ENCODE measurements at regions not wholly inside any gene's neighbourhood (a gene's known extent, or its start where the extent isn't known, plus 50 kb on each side); places are given as distances from the start of the nearest gene placed in this dataset.

DNA sequence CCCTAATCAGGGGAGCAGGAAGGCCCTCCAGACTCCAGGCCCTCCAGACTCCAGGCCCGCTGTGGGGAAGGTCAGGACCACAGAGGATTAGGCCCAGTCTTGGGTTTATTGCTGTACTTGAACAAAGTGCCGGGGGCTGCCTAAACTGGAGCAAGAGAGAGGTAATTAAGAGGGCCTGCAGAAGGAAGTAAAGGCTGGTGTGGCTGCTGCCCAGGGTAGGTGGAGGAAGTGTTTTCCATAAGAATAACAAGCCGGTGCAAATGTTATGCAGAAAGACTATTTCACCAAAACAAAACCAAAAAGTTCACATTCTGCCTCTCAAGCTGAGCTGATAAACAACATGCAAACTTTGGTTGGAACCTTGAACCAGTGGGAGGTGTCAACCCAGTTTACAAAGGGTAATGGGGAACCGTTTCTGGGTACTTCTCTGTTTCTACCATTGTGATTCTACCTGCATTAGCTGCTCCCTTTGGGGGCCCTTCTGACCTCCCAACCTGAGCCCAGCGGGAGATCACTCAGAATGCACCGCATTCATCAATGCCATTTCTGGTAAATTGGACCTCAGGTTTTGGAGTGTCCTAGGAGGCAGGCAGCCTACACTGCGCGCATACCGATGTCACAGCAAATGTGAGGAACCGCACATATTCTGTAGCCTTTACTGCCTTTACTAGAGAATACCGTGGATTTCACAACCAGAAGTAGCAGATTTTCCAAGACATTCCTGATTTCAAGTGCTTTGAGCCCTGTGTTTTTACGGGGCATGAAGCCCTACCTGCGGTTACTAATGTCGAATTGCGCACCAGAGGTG is 59.7 kb upstream of the BCOR start:
- peak; percentile 61 for DNase-seq

DNA sequence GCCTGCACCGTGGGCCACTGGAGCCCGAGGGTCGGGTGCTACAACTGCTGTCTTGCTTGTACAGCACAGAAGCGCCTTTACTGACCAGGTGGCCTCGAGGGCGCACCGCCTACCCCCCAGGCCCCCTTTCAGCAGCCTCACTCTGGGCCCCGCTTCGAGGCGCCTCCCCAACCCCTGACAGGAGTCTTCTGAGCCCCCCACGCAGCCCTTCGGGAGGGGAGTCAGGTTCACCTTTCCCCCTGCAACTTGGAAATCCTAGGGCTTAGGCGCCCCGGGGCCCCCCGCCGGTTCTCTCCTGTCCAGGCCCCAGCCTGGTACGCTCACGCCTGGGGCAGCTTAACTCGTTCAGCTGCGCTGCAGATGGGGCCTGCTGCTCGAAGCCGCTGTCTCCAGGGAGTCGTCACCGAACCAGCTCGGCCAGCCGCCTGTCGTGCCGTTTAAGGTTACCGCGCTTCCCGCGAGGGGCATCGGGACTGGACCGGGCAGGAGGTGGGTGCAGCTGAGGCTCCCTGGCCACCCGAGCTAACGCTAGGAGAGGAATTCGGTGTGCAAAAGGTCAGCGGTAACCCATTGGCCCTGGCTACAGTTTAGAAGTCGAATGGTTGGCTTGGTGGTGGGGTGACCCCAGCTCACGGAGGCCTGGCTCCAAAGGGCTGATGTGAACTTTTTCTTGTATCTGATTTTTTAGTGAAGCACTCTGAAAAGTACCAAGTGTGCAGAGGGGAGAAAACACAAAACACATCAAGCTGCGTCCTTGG is 58.9 kb upstream of the BCOR start:
- DNase-seq: peak; percentile 82

DNA sequence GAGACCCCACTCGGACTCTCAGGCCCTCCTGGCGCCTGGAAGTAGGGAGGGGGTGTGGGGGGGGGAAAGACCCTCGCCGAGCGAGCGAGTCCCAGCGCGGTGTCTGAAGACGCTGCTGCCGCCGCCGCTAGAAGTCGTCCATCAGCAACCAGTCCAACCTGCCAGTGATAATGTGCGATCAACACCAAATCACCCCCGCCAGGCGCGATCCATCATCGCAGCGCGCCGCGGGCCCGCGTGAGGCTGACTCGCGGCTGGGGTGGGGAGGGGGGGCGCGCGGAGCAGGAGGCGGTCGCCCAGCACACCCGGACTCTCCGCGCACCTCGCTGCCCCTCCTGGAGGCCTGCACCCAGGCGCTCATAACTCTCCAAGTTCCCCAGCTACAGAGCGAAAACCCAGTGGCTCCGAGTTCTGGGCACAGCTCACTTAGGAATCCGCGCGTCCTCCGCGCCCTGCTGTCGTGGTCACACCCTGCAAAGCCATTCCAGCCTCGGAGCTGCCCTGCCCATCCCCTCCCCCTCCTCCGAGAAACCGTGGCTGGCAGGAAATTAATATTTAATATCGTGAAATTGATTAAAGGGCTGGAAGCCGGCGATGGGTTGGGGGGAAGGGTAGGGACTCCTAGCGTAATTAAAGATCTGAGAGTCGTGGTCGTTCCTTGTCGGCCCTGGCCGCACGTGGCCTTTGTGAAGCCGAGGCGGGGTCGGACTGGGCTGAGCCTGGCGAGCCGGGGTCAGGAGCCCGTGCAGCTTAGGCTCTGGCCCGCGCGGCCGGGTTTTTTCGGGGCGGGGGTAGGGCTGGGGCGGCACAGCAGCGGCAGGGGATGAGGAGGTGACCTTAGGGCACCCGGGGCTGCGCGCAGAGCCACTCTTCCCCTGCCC is 58.1 kb upstream of the BCOR start:
- peak; percentile 76 for DNase-seq

DNA sequence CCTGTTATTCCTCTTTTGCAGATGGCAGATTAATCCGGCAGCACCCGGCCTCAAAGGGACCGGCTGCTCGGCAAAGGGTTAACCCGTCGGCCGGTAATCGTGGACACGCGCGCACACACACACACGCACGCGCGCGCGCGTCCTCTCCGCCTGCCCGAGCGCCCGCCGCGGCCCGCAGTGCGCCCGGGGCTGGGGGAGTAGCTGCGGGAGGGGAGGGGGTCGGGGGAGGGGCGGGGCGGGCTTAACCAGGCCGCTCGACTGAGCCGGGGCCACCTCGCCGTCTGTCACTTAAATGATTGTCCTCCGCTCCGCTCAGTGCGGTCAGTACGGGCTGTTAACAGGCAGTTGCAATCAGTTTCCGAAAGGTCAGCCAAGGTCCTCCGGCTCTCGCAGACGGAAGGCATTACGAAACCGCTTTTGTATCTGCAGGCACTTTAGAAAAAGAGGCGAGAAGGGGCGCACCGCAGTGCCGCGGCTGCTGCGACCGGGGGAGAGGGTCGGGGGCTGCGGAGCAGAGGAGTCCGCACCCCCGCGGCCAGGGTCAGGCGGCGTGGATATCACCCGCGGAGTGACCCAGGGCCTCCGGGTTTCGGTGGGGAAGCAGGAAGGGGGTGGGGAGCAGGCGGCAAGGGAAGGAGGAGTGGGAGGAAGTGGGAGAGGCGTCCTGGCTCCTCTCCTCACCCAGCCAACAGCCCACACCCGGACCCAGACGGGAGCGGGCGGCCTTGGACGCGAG is 57.3 kb upstream of the BCOR start:
- peak; percentile 90 for DNase-seq

GRCh38 chrX:40154250-40154852 is 56.6 kb upstream of the BCOR start:
- peak; percentile 63 for DNase-seq

DNA sequence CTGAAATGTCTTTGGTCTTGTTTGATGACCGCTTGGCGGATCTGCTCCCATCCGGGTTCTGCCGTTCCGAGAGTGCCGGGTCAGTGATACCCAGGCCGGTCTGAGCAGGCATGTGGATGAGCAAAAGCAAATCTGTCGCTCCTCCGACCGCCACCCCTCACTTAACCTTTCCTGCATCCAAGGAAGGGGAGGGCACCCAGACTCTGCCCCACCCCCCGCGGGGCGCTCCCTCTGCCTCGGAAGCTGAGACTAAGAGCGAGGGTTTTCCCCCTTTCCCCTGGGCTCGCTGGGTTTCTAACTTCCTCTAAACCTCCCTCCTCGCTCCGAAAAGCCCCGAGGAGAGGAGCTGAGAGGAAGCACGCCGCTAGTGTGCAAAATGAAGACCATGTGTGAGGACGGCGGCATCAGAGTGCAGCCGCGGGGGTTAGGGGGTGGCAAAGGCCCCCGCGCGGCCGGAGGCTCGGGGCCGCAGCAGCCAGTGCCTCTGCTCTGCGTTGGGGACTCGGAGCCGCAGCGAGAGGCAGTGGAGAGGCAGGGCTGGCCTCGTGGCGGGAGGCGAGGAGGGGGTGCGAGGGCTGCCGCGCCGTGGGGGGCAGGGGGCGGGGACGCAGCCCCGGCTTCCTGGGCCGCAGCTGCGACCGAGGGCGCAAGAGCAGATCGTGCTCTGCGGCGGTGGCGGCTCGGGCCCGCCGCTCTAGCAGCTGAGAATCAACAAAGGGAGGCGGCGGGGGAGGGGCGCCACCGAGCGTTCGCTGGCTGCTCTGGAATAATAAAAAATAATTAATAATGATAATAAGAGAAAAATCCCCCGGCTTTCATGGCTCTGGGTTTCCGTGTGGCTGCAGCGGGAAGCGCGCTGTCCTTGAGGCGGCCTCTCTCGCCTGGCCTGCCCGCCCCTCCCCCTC is 55.8 kb upstream of the BCOR start:
- DNase-seq: peak; percentile 60

GRCh38 chrX:40152741-40153344 is 55.1 kb upstream of the BCOR start:
- peak; percentile 64 for DNase-seq

DNA sequence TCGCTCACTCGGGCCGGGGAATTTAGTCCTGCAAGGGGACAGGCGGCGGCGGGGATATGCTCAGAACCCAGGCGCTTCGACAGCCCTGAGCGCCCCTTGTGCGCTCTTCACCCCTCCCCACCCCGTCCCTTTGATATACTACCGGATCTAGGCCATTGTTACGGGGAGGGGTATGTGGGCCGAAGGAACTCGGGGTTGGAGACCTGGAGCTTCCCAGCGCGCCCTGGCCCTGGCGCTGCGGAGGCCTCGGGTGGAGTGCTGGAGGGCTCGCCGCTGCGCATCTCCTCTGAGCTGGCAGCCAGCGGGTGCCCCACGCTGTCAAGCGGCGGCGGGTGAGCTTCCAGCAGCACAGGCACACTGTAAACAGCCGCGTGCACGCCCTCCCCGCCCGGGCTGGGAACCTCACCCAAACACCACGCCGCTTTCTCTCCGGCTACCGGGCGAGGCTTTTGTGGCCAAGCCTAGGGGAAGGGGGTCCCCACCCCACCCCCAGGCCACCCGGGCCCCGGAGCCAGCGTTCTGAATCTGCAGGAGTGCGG is 54.5 kb upstream of the BCOR start:
- peak; percentile 66 for DNase-seq

DNA sequence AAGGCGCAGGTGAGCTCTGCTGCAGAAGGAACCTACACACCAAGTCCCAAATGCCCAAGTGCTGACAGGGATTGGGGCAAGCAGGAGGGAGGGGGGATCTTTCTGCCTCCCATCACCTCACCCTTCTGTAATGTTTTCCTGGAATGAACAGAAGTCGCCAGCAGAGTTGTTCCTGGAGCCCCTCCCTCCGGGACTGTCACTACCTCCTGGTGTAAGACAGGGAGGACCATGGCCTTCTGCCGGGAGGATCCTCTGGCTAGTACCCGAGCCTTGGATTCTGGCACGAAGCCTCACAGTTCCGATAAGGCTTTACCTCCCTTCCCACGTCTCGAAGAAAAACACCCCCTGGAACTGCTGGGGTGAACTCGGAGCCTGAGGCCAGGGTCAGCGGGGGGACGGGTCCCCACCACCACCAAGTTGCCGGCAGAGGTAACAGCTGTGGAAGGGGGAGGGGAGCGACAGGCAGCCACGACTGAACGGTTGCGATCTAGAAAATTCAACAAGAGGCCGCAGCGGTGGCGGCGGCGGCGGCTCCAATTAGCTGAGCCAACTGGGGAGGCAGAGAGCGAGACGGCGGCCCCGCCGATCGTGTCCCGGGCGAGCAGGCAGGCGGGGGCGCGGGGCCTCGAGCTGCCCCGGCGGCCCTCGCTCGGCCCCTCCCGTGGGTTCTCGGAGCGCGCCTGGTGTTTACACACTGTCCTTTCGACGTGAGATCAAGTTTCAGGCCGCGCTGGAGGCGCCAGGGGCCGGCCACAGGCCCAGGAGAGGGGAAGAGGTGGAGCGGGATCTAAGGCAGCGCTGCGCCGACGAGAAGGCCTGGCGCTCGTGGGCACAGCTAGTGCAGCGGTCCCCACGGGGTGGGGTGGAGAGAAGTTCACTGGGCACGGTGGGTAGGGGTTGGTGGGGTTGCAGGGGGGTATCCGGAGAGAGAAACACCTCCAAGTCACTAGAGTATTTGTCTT is 53.7 kb upstream of the BCOR start:
- peak; percentile 83 for DNase-seq

DNA sequence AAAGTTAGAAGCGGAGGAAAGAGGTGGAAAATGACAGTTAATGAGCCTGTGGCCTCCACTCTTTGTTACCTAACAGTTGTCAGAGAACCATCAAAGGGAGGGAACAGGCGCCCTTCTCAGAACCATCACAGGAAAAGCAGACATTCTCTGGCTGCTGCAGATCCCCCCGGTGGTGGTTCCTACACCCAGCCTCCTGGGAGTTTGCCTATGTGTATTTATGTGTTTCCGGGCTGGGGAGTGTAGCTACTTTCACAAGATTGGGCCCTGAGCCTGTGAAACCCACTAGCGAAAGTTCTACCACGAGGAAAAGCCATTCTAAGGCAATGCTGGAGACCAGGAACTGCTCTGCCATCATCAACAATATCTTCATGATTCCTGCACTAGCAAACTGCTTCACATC is 52.7 kb upstream of the BCOR start:
- no peak for DNase-seq

DNA sequence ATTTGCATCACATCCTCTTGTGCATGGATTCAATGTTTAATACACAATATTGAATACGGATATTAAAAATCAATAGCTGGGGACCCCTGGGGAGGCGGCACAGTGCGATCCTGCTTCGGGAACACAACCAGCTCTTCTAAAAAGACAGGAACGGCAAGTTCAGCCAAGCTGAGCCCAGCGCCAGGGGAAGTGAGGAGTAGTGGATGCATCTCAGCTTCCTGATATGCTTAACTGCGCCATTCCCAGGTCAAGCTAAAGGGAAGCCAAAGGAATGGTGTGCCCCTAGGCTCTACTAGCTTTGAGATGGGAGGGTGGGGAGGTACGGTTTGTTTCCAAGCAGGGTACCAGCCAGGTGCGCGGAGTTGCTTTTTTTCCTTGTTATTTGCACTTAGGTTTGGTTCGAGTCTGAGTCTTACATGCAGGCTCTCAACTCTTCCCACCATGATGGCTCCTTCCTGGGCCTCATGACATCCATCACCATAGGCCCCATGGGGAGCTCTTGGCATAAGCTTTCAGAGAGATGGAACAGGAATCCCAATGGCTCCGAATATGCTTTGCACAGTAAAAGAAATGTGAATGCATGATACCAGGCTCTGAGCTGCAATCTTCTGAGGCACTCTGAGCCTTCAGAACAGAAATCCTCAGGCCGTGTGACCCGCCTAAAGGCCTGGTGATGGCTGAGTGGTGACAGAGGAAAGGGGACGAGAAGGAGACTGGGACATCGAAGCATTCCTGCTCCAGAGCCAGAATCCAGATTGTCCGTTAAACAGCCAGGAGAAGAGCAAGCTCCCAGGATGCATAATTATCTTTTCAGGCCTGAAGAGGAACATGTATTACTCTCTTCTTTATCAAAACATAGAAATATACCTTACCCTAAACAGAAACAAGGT is 51.8 kb upstream of the BCOR start:
- peak; percentile 59 for DNase-seq

- peak; percentile 74 for DNase-seq
Measured at GRCh38 chrX:40148385-40149285, 50.9 kb upstream of the BCOR start.

- DNase-seq: no peak
Measured at GRCh38 chrX:40147971-40148370, 50.2 kb upstream of the BCOR start.

All from islet precursor cell (in vitro differentiated cells).